OCI-LY3 (cell line): ENCODE measurements at regions not wholly inside any gene's neighbourhood (a gene's known extent, or its start where the extent isn't known, plus 50 kb on each side); places are given as distances from the start of the nearest gene placed in this dataset.

Experiments used
- CTCF ChIP-seq: fragments of 200-600, 300-600 bp; sonication (generic); IDR thresholded peaks from 2 replicates; pipeline ENCODE4 v1.5.1; 2014; ENCODE audit warnings: antibody characterized with exemption, low read length, low read depth
- EZH2phosphoT487 ChIP-seq: fragments of 200-600 bp; shearing (Covaris generic); IDR thresholded peaks from 2 replicates; pipeline ENCODE4 v1.6.1; 2018; ENCODE audit warnings: antibody characterized with exemption, mixed run types, low read depth

GRCh38 chr3:110324171-110324705 lies 747.4 kb upstream of the NECTIN3 start:
- TF ChIP-seq CTCF = no peak
- TF ChIP-seq EZH2phosphoT487 = no peak
